HG03354 (cell line): ENCODE measurements at regions not wholly inside any gene's neighbourhood (a gene's known extent, or its start where the extent isn't known, plus 50 kb on each side); places are given as distances from the start of the nearest gene placed in this dataset.

Experiments used
- ATAC-seq: cut with Tn5 transposase; IDR thresholded peaks from one replicate; pipeline ENCODE4 v1.9.1; 2021; ENCODE audit warnings: mild to moderate bottlenecking; ENCODE audit not compliant: unreplicated experiment, poor library complexity, severe bottlenecking

GRCh38 chr4:140809676-140810075 lies 53.5 kb upstream of the TBC1D9 start:
- no peak for ATAC-seq

GRCh38 chr4:140808256-140808655 lies 52.1 kb upstream of the TBC1D9 start:
- peak; percentile 22 for ATAC-seq

DNA sequence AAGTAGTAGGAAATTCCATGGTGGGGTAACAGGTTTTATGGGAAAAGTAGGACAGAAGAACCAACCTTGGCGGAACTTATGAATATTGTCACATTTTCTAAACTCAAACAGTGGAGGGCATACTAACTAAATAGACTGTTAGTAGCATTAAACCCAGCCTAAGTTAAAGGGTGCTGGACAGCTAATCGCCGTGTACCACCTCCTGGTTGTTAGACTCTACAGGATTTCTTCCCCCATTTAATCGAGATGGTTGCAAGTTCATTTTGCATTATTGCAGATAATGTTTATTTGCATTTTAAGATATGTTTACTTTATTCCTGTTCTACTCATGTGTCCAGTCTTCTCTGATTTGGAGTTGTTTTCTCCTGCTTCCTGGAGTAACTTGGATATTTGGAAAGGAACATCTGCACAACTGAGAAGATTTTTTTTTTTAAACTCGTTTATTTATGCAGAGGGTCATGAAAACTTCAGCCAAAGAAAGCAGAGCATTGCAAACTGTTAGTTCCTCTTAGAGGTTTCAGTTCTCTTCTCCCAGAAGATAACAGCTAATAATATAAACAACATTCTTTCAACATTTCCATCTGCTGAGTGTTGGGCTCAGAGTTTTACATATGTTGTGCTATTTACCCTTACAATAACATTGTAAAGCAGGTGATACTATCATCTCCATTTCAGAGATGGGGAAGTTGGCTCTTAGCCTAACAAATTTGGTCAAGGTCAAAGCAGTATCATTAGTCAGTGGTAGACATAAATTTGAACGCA lies 51.5 kb upstream of the TBC1D9 start:
- peak; percentile 88 for ATAC-seq

GRCh38 chr4:140806163-140806562 lies 50.0 kb upstream of the TBC1D9 start:
- peak; percentile 73 for ATAC-seq
